Pons (tissue), 1 donor: ENCODE measurements at regions not wholly inside any gene's neighbourhood (a gene's known extent, or its start where the extent isn't known, plus 50 kb on each side); places are given as distances from the start of the nearest gene placed in this dataset.
"Not testable (repeated sequence)": the region's sequence is repeated elsewhere in the genome, so short reads cannot be mapped to it uniquely, and the experiment has no call there.

Source experiments
- DNase-seq: peaks from one replicate; pipeline ENCODE4 v3.0.0-alpha.2; 2016; ENCODE audit warnings: low spot score

DNA sequence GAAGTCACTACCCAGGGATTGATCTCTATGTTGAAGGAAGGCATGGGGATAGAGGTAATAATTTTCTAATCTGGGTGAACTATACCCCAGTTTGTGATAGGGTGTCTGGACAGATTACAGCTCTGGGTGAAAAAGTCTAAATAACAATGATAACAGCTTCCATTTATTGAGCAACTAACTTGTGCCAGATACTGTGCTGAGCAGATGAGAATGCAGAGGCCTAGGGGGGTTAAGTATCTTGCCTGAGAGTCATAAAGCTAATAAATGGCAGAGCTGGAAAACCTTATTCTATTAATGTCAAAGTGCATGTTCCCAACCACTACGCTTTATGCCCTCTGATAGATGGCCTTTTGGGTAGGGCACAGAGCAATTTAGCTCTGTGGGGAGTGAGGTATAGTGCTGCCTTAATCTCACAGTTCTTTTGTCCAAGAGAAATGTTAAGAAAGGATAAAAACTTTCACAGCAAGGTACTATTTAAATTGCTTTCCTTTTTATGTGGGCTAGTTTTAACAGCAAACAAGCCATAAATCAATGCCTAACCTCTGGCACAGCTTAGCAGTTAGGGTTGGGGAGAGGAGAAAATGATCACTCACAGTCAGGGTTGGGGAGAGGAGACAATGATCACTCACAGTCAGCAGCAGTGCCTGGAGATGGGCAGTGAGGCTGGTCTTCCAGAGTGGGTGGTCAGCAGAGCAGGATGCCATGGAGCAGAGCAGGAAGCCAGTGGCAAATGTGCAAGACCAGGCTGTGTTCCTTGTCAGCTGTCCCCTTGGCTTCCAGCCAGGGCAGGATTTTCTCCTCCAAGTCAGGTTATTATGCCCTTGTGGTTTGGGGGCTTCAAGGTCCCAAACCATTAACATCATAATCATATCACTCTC, 187.0 kb downstream of the CARTPT start:
- DNase-seq: no peak

GRCh38 chr5:71907001-71907588, 188.0 kb downstream of the CARTPT start:
- no peak for DNase-seq

- no peak for DNase-seq
Observed at GRCh38 chr5:71907608-71908145, 188.6 kb downstream of the CARTPT start.

- no peak for DNase-seq
Observed at GRCh38 chr5:71910741-71911140, 191.7 kb downstream of the CARTPT start.

DNA sequence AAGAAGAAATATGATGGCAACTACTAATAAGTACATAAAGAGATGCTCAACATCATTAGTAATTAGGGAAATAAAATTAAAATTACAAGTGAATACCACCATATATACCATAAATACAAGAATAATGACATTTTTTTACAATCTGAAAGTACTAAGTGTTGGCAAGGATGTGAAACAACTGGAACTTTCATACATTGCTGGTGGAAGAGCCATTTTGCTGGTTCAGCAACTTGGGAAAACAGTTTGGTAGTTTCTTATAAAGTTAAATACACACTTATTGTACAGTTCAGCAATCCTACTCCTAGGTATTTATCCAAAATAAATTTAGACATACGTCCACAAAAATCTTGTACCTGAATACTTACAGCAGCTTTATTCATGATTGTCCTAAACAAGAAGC, 192.9 kb downstream of the CARTPT start:
- no peak for DNase-seq

- no peak for DNase-seq
Observed at GRCh38 chr5:71914281-71914680, 193.0 kb upstream of the MAP1B start.

DNA sequence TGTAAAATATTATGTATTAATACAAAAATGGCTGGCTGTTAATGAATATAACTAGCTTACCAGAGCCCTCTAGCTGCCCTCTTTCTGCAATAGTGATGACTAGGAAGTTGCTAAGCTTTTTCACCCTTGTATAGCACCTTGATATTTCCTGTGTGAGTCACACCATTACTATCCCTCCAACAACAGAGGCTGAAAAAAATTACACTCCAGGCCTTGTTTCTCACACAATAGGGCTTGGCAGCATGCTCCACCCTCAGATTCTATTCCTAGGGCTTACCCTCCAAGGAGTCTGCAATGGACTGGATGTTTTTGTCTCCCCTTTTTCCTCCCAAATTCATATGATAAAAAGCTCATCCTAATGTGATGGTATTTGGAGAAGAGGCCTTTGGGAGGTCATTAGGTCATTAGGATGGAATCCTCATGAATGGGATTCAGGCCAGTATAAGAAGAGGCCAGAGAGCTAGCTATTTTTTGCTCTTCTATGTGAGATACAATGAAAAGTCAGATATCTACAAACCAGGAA, 184.6 kb upstream of the MAP1B start:
- DNase-seq: no peak

DNA sequence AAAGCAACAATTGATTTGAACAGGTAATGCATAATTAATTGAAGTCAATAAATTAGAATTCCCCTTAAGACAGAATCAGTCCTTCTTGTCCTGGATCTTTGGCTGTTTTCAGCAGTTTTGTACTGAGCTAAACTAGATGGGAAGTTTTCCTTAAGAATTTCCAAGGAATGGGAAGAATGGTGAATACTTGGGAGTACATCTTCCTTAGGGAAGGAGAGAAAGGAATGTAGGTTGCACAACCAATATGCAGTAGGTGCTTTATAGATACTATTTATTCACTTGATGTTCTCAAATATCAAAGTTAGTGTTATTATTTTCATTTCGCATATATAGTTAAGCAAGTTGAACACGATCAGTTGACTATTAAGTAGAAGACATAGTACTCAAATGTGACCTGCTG, 183.5 kb upstream of the MAP1B start:
- no peak for DNase-seq

GRCh38 chr5:71924325-71924724, 182.9 kb upstream of the MAP1B start:
- DNase-seq: no peak

DNA sequence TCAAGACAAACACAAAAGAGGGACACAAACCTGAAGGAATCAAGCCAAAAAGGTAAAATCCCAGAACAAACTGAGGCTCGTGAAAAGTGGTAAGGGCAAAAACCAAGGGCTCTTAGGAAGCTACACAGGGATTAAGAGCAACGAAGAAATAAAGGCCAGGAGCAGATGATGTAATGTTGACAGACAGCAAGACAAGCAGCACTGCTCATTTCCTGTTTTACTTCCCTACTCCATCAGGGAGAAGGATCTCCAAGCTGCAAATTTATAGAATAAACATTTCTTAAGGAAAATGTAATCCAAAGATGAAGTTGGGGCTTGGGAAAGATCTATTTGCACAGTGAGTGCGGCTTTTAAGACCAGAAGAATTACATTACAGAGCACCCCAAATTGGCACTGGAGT, 182.3 kb upstream of the MAP1B start:
- no peak for DNase-seq

DNA sequence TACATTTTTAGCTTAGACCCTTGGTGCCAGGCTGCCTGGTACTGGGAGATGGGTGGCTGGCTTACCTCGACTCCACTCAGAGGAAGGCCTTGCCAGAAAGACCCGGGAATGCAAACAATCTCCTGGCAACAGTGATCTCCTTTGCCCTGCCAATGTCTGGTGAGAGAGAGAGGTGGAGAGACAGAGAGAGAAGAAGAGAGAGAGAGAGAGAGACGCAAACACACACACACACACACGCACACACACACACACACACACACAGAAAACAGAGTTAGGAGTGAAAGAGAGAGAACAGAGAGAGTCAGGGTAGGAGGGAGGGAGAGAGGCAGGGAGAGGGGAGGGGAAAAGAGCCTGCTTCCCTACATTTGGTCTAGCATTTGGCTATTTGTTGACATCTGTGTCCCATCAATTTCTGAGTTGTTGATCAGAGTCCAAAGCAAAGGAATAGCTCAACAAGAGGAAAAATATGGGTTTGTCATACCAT, 181.6 kb upstream of the MAP1B start:
- DNase-seq: no peak

- DNase-seq: no peak
Observed at GRCh38 chr5:71929003-71929402, 178.3 kb upstream of the MAP1B start.

DNA sequence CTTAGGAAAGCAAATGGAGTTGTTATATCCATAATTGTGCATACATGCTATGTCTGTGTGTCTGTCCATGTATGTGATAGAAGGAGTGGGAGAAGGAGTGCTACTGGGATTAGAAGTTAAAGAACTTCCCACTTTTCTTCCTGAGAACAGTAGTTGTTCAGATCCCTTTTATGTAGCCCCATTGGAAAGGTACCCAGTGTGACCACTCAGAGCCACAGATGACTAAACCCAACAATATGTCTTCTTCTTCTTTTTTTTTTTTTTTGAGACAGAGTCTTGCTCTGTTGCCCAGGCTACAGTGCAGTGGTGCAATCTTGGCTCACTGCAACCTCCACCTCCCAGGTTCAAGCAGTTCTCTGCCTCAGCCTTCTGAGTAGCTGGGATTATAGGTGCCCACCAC, 176.7 kb upstream of the MAP1B start:
- not testable (repeated sequence) for DNase-seq

- no peak for DNase-seq
Observed at GRCh38 chr5:71932131-71932654, 175.1 kb upstream of the MAP1B start.

DNA sequence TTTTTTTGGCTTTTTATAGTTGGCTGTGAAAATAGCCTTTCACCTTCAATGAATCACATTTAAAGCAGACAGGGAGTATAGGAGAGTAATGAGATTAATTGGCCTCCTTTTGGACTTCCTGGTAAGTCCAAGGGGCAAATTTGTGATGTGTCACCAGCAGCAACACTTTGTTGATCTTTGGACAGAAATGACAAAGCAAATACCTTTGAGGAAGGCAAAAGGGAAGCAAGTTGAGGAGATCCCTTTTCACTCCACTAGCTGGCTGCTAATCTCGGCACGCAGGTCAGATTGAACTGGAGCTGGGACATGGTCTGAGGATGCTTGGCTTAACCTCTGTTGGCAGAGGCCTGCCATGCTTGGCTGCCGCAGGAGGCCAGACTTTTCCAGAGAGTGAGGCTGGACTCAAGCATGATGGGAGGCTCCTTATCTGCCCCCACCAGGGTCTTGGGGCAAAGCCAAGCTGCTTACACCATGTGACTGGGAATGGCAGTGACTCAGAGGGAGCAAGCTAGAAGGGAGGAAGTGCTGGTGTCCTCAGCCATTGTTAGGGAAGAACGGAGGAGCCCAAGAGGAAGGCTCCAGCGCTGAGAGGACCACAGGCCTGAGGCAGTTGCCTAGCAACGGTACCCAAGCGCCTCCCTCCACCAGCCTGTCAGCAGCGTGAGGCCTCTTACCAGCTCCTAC, 174.5 kb upstream of the MAP1B start:
- peak; percentile 44 for DNase-seq

GRCh38 chr5:71934322-71934721, 173.0 kb upstream of the MAP1B start:
- no peak for DNase-seq

GRCh38 chr5:71937921-71938698, 169.2 kb upstream of the MAP1B start:
- DNase-seq: peak; percentile 77

DNA sequence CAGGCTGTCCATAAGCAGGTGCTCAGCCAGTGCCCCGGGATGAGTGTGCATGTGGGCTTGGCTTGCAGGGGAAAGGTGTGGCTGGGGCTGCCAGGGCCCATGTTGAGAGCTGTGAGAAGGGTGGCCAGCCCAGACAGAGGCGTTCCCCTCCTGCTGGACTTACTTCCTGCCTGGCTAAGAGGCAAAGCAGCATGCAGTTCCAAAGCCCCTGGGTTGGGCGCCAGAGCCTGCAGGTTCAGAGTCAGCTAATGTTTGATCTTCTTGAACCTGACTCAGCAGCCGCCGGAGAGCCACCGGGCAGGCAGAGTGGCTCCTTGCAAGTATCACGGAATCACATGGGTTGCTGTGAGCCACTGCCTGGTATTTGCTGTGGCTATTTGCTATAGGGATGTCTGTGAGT, 168.4 kb upstream of the MAP1B start:
- peak; percentile 12 for DNase-seq

GRCh38 chr5:71939452-71940230, 167.6 kb upstream of the MAP1B start:
- peak; percentile 46 for DNase-seq

DNA sequence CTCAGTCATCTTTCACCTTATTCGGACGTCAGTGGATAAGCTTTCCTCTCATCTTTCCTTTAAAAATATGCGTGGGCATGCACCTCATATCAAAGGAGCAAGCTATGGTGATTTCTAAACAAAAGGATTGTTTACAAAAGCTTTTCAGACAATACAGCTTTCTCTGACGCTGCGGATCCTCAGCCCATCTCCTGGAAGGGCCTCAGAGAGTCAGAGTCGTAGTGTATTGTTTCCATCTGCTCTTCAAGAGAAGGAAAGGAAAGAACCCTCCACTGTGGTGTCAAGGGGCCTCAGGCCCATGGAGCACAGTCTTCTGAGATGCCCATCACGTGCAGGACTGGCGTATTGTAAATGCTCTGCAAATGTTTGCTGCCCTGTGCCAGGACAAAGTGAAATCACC, 163.4 kb upstream of the MAP1B start:
- no peak for DNase-seq

DNA sequence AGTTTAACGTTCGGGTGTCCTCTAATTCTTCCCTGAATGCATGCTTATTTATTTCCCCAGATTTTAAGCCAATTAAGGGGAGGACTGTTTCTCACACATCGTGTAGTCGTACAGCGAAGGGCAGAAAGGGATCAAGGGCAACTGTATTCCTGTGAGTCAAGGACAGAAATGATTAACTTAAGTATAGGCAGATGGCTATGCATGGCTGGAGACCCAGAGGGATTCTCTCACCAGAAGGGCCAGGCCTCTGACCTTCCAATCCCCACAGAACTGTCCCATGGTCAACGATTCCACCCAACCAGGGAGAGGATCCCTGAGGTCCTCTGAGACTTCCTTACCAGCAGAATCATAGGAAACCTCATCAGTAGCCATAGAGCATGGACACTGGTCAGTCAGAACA, 161.8 kb upstream of the MAP1B start:
- no peak for DNase-seq
